HCT116 (cell line): ENCODE measurements at regions not wholly inside any gene's neighbourhood (a gene's known extent, or its start where the extent isn't known, plus 50 kb on each side); places are given as distances from the start of the nearest gene placed in this dataset.

Source experiments
- JUND ChIP-seq: IDR thresholded peaks from 2 replicates; pipeline ENCODE4 v1.6.1; 2012
- POLR2A ChIP-seq: IDR thresholded peaks from 2 replicates; pipeline ENCODE4 v1.7.0; 2011; ENCODE audit warnings: borderline replicate concordance; ENCODE audit not compliant: insufficient read depth, insufficient read length; ENCODE audit errors: extremely low read depth
- POLR2AphosphoS5 ChIP-seq: IDR thresholded peaks from 2 replicates; pipeline ENCODE4 v1.6.1; 2011; ENCODE audit warnings: mild to moderate bottlenecking, low read depth, low read length, moderate library complexity
- SIN3A ChIP-seq: IDR thresholded peaks from 2 replicates; pipeline ENCODE4 v1.6.1; 2012; ENCODE audit warnings: low read depth
- SP1 ChIP-seq: IDR thresholded peaks from 2 replicates; pipeline ENCODE4 v1.6.1; 2012; ENCODE audit warnings: low read depth
- SRF ChIP-seq: IDR thresholded peaks from 2 replicates; pipeline ENCODE4 v1.6.1; 2012; ENCODE audit warnings: low read depth
- YY1 ChIP-seq: IDR thresholded peaks from 2 replicates; pipeline ENCODE4 v1.6.1; 2011; ENCODE audit warnings: low read length, low read depth, moderate library complexity, mild to moderate bottlenecking; ENCODE audit not compliant: insufficient replicate concordance; ENCODE audit errors: extremely low read depth
- TF ChIP-seq, protein P1 (sequence below), 3 experiments: fragments of 200-600 bp in 1 of 3; sonication (generic) in 1 of 3; IDR thresholded peaks in 2 of 3; conservative IDR thresholded peaks in 1 of 3; 2 replicates each; pipeline ENCODE4 v1.5.1; 2012 to 2017; ENCODE audit warnings: low read depth in 2 of 3, low read length in 2 of 3, antibody characterized with exemption in 1 of 3, borderline replicate concordance in 1 of 3, control low read depth in 1 of 3, mild to moderate bottlenecking in 1 of 3, mixed read lengths in 1 of 3, mixed run types in 1 of 3, moderate library complexity in 1 of 3; ENCODE audit not compliant: insufficient read depth in 1 of 3

DNA sequence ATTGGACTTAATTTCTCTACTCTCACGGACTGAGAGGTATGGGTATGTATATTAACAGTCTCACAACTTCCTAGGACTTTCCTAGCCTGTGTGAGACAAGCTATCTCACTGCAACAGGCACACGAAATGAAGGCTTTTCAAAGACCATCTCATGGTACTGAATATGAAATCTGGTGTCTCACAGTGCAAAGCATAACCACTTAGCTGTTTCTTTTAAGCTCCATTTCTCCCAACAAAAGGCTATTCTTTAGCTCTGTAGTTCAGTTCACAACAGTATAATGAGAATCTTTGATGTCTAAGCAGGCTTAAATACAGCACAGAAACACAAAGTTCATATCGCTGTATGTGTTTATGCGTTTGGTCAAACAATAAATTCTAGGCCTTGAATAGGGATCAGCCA is 116.2 kb upstream of the PCDH18 start:
- TF ChIP-seq POLR2AphosphoS5 (no peak), SIN3A (no peak), SP1 (no peak), YY1 (no peak), POLR2A (no peak), JUND (no peak), SRF (no peak)
- TF ChIP-seq, protein P1, sequence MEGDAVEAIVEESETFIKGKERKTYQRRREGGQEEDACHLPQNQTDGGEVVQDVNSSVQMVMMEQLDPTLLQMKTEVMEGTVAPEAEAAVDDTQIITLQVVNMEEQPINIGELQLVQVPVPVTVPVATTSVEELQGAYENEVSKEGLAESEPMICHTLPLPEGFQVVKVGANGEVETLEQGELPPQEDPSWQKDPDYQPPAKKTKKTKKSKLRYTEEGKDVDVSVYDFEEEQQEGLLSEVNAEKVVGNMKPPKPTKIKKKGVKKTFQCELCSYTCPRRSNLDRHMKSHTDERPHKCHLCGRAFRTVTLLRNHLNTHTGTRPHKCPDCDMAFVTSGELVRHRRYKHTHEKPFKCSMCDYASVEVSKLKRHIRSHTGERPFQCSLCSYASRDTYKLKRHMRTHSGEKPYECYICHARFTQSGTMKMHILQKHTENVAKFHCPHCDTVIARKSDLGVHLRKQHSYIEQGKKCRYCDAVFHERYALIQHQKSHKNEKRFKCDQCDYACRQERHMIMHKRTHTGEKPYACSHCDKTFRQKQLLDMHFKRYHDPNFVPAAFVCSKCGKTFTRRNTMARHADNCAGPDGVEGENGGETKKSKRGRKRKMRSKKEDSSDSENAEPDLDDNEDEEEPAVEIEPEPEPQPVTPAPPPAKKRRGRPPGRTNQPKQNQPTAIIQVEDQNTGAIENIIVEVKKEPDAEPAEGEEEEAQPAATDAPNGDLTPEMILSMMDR (IDR thresholded peaks at IDR 0.05 in 2 of 3, conservative IDR thresholded peaks at IDR 0.05 in 1 of 3; ENCODE audit: borderline replicate concordance in 1 of 3, insufficient read depth in 1 of 3, low read depth in 2 of 3, low read length in 2 of 3) = no peak
